Stimulated activated CD4-positive, alpha-beta T cell treated with anti-CD3 and anti-CD28 coated beads, Interleukin-2, amount 100 ng/mL, for 4 hours (primary cell): ENCODE measurements at regions not wholly inside any gene's neighbourhood (a gene's known extent, or its start where the extent isn't known, plus 50 kb on each side); places are given as distances from the start of the nearest gene placed in this dataset.
"Not testable (repeated sequence)": the region's sequence is repeated elsewhere in the genome, so short reads cannot be mapped to it uniquely, and the experiment has no call there.

Source experiments
- DNase-seq: peaks from one replicate; pipeline ENCODE4 v3.0.0-alpha.2; 2020; ENCODE audit warnings: low read depth

DNA sequence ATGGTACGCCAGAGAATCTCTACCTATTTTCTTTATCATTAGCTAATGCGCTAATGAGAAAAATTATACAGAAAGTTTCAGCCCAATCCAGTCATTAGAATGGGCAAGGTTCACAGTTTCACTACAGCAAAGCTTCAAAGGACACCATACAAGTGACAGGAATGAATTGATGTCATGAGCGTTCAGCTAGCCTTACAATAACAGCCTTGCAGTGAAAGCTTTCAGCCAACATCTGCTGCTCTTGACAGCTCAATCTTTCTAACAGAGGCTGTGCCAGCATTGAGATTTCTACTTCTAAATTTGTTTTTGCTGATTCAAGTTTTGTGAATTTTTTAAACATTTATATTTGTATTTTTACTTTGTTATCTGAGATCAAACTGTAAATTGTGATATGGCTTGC, 302.4 kb upstream of the FAM174A start:
- DNase-seq: no peak

DNA sequence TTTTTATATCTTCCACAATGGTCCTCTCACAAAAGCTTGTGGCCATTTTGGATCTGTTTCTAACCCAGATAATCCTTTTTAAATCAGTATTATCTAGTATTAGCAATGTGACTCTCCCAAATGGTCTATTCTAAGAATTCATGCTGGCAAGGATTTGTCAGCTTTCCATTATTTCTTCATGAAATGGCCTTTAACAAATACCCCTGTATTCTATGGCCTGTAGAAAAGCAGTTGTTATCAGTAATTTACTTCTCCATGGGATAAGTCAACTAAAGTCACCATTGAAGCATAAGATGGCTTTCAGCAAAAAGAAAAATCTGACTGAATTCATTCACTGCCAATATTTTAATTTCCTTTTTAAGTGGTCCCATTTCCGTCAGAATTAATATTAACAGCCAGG, 346.4 kb upstream of the FAM174A start:
- DNase-seq: no peak

DNA sequence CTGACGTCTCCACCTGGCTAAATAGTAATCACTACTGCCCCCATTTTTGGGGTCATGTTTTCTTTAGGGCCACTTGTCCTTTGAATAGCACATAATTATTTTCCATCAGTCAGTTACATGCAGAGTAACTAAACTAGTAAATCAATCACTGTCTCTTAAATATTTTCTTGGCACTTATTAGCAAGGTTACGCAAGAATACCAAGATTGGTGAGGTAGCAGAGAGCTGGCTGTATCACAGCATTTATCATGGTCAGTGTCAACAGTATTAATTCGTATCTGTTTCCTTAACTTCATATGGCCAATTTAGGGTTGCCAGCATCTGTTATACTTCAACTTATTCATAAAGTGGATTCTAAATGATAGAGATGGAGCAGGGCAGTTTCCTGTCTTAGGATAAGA, 346.8 kb upstream of the FAM174A start:
- DNase-seq: no peak

DNA sequence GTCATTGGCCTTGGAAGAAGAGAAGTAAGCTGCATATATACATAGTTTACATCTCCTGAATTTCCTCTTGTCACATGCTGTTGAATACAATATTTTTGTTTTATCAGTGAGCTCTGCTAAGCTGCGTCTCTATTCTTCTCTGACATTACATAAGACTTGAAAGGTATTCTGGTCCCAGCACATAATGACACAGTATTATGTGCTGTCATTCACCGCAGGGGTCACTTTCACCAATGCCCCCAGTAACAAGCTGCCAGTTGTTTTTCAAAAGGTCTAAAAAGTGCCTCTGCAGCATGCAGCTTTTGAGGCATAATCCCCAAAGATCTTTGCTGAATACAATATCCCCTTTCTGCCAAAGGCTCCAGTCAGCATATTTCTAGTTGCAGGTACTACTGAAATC, 349.0 kb upstream of the FAM174A start:
- no peak for DNase-seq

DNA sequence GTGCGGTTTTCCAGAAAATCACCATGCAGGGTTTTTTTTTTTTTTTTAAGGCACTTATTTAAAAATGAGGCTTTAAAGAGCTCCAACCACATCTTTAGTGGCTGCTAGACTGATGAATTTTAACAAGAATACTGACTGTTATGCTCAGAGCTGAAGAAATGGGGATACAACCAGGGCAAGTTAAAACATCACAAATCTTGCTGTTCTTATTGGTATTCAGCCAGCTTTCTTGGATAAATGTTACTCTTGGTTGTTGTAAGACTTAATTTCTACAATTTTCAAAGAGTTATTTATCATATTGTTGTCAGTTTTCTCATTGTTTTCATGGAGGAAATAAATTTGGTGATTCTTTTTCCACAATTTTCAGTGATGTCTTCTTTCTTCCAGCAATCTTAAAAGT, 352.8 kb upstream of the FAM174A start:
- DNase-seq: no peak

DNA sequence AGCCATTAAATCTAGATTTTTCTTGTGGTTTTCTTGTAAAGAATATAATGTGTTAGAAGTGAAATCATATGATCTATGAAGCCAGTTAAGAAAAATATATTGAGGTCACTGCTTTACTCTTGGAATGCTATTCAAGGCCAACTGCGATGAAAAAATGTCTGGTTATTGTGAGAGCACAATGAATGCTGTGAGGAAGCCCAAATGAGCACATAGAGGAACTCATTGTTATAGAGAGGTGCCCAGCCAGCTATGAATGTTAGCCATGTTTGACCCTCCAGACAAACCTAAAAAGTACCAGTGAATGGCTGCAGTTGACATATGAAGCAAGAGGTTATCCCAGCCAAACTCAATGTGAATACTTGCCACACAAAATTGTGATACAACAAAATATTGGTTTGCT, 359.8 kb upstream of the FAM174A start:
- no peak for DNase-seq

DNA sequence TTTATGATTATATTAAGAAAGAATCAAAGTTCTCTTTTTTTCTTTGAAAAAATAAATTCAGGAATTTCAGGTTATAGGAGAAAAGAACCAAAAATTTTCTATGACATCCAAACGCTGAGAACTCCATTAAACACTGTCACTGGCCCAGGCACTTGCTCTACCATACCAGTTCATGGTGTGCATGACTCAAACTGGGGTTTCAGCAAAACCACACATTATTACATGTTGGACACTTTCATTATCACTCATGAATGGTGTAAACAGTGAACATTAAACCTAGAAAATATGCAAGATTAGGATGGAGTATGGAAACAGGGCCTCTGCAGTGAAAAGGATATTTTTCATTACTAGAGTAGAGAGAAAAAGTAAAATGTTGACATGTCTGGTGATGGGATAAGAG, 369.9 kb upstream of the FAM174A start:
- DNase-seq: no peak

DNA sequence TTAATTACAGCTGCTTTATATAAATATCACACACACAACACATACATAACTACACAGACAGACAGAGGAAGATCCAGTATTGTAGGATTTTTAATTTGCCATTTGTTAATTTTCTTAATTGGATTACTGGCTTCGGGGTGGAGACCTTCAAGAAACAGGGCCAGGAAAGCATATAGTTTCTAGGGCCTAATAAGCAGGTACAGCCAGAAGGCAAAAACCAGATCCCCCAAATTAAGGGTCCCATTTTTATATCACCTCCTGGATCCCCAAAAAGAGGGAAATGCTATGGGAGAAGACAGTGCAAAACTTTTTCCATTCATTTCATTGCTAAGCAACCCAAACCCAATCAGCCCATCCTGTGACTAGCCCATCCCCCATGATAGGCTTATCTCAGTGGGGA, 373.3 kb upstream of the FAM174A start:
- no peak for DNase-seq

DNA sequence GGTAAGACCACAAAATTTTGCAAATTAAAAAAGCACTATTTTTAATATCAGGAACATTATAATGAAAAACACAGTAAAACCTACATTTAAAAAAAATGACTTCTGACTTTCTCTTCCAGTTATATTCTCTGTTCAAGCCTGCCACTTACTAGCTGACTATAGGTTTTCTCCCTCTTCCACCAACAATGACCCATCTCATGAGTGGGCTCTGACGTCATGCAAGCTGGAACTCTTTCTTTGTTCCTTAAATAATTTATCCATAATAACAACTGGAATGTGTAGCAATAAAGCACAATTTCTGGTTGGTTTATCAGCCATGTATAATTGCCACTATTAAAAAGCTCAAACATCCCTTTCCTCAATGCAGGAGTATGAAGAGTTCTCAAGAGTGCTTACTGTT, 378.1 kb upstream of the FAM174A start:
- no peak for DNase-seq

DNA sequence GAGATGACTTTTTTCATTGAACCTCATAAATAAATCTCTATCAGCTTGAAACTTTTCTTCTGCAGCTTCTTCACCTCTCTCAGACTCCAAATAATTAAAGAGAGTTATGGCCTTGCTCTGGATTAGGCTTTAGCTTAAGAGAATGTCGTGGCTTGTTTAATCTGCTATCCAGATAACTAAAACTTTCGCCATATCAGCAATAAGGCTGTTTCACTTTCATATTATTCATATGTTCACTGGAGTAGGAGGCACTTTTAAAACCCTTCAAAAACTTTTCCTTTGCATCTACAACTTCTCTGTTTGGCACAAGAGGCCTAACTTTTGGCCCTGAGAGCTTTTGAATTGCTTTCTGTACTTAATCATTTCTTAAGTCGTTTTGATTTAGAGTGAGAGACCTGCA, 386.9 kb upstream of the FAM174A start:
- DNase-seq: no peak

DNA sequence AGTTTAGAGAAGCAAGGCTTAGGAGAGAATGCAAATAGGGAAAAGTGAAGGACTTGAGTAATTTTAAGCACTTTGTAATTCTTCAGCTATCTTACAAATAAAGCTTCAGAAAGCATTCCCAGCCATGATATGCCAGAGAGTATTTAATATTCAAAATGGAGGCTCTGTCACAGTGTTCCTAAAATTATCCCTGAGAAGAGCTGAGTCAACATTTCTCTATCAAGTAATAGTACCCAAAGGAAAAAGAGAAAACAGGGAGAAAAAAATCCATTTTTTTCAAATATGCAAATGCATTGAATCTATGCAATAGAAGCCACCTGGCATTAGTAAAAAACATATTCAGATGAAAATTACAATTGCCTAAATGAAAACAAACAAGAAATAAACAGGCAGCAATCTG, 392.6 kb upstream of the FAM174A start:
- DNase-seq: no peak

DNA sequence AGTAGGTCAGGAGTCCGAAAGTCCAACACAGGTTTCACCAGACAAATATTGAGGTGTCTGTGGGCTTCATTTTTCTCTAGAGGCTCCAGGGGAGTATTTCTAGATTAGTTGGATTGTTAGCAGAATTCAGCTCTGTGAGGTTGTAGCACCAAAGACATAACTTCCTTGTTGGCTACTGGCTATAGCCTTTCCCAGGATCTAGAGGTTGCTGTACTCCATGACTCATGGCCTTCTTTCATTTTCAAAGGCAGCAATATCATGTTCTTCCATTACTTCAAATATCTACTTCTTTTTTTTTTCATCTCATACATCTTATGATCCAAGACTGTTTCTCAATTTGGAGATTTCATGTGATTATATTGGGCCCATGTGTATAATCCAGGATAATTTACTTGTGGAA, 404.0 kb upstream of the FAM174A start:
- no peak for DNase-seq

DNA sequence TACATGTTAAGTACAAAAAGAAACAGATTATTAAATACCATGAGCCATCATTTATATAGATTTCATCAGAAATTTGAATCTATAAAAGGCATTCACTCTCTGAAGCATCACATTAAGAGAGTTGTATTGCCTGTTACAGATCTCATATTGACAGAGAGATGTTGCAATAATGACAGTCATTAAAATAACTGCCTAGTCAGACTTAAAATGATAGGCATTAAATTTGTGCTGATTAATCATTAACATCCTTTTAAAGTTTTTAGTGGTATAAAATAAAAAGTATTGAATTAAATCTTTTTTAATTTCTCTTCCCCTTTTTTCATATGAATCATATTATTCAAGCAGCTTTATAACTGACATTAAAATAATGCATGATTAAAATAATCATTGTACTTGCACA, 404.9 kb upstream of the FAM174A start:
- DNase-seq: no peak

DNA sequence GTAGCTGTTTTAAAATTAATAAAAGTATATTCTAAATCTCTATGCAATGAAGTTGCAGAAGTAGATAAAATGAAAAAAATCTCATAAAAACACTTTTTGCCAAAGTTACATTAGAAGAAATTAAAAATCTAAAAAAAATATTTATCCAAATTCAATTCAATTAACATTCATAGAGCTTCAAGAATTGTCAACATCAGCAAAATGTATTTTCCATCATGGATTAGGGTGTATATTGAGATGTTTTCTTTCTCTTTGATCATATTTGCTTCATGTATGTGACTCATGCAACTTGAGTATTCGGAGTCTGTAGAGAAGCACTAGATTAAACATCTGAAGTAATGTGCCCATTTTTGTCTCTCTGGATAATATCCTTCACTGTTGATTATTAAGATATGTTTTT, 415.3 kb upstream of the FAM174A start:
- no peak for DNase-seq

DNA sequence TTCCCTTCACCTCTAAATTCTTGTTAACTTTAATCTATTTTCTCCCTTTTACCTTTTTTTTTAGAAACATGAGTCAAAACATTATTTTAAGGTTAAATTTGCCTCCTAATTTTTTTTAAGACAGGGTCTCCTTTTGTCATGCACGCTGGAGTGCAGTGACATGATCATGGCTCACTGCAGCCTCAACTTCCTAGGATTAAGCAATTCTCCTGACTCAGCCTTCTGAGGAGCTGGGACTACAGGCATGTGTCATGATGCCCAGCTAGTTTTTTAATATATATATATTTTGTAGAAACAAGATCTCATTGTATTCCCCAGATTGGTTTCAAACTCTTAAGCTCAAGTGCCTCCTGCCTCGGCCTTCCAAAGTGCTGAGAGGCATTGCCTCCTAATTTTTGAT, 424.7 kb upstream of the FAM174A start:
- DNase-seq: no peak

DNA sequence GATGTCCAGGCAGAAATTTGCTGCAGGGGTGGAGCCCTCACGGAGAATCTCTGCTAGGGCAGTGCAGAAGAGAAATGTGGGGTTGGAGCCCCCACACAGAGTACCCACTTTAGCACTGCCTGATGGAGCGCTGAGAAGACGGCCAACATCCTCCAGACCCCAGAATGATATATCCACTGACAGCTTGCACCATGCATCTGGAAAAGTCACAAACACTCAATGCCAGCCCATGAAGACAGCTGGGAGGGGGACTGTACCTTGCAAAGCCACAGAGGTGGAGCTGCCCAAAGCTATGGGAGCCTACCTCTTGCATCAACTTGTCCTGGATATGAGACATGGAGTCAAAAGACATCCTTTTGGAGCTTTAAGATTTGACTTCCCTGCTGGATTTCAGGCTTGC, 426.3 kb upstream of the FAM174A start:
- DNase-seq: no peak

DNA sequence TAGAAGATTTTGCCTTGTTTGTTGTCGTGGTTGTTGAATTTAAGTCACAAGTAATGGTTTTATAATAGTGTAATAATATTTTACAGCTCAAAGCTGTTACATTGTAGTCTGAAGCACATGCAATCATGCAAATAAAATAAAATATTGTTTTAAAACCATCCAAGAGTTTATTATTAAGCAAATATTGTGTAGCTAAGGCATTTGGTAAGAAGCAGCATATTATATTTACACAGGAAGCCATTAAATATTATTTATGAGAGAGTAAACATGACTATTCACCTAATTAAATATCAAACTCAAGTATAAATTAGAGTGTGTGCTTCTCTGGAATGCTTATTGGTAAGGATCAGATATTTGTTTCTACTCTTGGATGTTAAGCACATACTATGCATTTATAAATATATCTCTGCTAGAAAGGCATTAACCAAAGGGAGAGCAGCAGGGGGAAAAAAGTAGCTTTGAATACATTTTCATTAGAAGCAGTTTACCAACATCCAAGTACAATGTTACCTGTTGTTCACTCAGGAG, 431.5 kb upstream of the FAM174A start:
- DNase-seq: not testable (repeated sequence)

DNA sequence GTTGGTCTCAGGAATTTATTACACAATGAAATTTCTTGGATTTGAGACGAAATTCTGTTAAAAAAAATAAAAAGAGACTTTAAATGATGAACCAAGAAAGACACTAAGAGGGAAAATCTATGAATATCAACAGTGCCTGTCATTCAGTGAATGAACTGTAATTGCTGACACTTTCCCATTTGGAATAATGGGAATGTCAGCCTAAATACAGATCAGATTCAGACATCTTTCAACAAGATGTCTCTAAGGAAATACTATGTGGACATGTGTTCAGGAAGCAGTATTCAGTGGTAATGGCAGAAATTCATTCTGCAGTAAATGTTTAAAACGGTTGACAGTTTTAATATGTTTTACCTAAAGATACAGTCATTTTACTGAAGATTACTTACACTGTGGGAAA, 433.7 kb upstream of the FAM174A start:
- DNase-seq: not testable (repeated sequence)

DNA sequence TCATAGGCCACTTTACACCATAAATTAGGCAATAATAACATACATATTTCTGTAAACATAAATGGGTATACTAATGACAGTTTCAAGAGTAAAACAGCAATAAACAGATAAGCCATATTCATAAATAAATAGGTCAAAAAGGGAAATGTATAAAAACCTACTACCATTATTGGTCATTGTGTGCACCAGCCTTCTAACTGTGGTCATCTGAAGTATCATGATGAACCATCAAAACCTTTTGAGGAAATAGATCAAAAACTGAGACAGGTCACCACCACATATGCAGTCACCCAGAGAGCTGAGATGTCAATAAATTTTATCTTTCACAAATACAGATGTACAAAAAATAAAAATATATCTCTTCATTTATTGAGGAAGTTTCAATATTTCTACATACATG, 438.8 kb upstream of the FAM174A start:
- not testable (repeated sequence) for DNase-seq

DNA sequence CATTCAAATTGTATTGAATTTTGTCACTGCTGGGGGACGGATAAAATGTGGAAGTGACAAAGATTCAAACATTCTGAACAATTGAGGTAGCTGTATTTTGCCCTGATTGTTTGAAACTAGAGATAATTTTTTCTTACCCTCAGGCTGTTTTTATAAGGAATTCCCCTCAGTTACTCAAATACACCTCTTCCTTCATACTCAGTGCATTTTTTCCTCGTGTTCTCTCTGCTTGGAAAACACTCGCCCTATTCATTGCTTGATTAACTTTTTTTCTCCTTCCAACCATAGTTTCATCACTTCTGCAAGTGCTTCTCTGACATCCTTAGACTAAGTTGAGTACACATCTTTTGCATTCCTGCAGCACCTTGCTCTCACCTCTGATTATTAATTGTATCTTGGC, 454.5 kb upstream of the FAM174A start:
- DNase-seq: not testable (repeated sequence)

DNA sequence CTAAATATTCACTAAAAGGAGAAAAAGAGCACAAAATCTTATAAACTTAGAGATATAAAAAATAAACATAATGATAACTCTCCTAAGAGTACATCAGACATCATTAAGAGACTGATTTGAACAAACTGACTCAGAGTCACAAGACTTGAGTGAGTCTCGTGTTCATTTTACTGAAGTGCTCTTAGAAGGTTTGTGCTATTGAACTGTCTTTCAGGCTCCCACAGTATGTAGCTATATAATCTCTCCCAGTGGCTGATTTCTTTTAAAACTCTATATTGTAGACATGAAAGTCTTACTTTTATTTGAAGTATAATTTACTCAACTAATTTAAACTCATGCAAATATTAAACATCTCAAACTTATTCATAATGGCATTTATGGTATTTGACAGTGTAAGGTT, 456.0 kb upstream of the FAM174A start:
- not testable (repeated sequence) for DNase-seq

DNA sequence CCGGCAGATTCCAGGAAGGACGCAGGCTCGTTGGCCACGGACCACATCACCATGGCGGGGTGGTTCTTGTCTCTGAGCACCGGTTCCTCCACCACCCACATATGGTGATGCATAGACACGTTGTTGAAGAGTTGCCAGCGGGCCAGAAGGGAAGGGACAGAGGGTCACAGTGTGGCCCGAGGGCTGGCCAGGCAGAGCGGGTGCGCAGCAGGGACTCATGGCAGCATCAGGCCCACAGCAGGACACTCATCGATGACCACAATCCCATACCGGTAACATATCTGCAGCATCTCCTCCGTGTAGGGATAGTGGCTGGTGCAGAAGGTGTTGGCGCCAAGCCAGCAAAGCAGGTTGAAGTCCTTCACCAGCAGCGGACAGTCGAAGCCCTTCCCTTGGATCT, 469.2 kb upstream of the FAM174A start:
- not testable (repeated sequence) for DNase-seq

DNA sequence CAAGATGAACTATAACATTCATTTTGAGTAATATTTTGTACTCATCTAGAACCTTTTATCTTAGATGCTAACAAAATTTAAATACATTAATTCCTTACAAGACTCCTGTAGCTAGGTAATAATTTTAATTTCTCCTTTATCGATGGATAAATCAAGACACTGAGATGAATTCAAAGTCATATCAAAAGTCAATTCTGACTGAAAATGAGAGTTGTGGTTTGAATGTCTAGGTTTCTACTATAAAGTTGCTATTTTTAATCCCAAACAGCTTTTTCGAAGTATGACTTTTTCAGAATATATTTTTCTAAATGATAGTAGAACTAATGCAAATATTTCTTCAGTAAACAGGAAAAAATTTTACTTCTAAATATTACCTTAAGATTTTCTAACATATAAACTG, 491.7 kb upstream of the FAM174A start:
- DNase-seq: no peak

DNA sequence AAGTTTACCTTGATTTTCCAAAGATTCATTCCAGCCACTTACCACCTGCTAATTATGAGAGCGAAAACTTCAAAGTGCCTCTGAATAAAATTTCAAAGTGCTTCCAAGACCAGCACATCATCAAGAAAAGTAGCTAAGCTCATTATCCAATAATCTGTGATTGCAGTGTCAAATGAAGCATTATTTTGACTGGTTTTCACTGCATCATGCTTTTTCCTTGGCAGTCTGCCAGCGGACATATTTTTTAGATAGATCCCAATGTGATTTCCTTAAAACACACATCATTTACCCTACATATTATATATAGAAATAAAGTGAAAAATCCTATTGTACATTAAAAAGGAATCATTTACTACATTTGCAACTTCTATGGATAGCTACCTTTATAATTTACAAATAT, 508.6 kb upstream of the FAM174A start:
- DNase-seq: no peak

DNA sequence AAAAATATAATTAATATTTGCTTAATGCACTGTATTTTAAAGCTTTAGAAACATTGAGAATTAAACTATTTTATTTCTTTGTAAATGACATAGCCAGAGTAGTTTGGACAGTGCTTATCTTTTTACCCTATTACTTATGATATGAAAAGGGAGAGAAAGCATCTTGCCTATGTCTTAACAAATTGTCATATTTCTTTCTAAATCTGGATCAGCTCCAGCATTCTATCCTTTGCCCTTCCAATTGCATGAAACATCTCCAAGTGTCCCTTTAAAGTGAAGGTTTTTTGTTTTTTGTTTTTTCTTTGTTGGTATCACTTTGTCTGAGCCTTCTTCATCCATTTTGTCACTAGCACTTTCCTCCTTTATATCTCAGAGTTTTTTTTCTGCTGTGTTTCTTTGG, 511.6 kb upstream of the FAM174A start:
- DNase-seq: no peak
